SK-N-MC (cell line): ENCODE measurements at regions not wholly inside any gene's neighbourhood (a gene's known extent, or its start where the extent isn't known, plus 50 kb on each side); places are given as distances from the start of the nearest gene placed in this dataset.

Experiments
- EZH2 ChIP-seq: fragments of 200-600 bp; sonication (generic); IDR thresholded peaks from one replicate; pipeline ENCODE4 v1.6.1; 2017; ENCODE audit warnings: antibody characterized with exemption
- FOXP2 ChIP-seq: optimal IDR thresholded peaks from 2 replicates; pipeline ENCODE3; 2011; ENCODE audit warnings: mild to moderate bottlenecking, moderate library complexity; ENCODE audit not compliant: insufficient read depth; ENCODE audit errors: extremely low read length, control extremely low read depth
- POLR2AphosphoS5 ChIP-seq: IDR thresholded peaks from 2 replicates; pipeline ENCODE4 v1.6.1; 2012; ENCODE audit warnings: mild to moderate bottlenecking, low read depth, low read length, borderline replicate concordance

DNA sequence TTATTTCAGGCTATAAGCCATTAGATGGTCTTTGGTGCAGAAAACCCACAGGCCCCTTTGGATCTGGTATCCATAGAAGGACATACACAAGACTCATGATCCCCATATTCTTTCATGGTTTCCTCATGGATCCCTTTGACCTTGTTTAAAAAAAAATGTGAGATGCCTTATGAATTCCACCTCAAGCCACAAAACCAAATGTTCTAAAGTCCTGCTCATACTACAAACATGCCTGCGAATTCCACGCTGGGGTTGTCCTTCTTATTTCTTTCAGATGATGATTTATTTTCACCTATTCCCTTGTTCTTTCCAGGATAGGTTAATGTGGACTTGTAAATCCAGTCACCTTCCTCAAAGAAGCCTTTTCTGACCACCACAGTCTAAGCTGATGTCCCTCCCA is 256.9 kb upstream of the DPYD start:
- TF ChIP-seq POLR2AphosphoS5 (no peak), EZH2 (no peak), FOXP2 (no peak)
